Keratinocyte (primary cell): ENCODE measurements at regions not wholly inside any gene's neighbourhood (a gene's known extent, or its start where the extent isn't known, plus 50 kb on each side); places are given as distances from the start of the nearest gene placed in this dataset.

Experiments
- EZH2 ChIP-seq: IDR thresholded peaks from one replicate; pipeline ENCODE4 v1.6.1; 2012; ENCODE audit warnings: inconsistent platforms, mild to moderate bottlenecking, low read length, moderate library complexity
- TF ChIP-seq, protein P1 (sequence below), 3 experiments: IDR thresholded peaks in 1 of 3; conservative IDR thresholded peaks in 1 of 3; optimal IDR thresholded peaks in 1 of 3; 2 replicates in 2 of 3; 3 replicates in 1 of 3; pipeline versions ENCODE3 to v1.5.1; 2011; ENCODE audit warnings: low read length in 3 of 3, mild to moderate bottlenecking in 3 of 3, moderate library complexity in 2 of 3, control low read depth in 1 of 3, inconsistent platforms in 1 of 3; ENCODE audit not compliant: insufficient read depth in 2 of 3; ENCODE audit errors: extremely low read depth in 1 of 3

- TF ChIP-seq, protein P1, sequence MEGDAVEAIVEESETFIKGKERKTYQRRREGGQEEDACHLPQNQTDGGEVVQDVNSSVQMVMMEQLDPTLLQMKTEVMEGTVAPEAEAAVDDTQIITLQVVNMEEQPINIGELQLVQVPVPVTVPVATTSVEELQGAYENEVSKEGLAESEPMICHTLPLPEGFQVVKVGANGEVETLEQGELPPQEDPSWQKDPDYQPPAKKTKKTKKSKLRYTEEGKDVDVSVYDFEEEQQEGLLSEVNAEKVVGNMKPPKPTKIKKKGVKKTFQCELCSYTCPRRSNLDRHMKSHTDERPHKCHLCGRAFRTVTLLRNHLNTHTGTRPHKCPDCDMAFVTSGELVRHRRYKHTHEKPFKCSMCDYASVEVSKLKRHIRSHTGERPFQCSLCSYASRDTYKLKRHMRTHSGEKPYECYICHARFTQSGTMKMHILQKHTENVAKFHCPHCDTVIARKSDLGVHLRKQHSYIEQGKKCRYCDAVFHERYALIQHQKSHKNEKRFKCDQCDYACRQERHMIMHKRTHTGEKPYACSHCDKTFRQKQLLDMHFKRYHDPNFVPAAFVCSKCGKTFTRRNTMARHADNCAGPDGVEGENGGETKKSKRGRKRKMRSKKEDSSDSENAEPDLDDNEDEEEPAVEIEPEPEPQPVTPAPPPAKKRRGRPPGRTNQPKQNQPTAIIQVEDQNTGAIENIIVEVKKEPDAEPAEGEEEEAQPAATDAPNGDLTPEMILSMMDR (optimal IDR thresholded peaks at IDR 0.05 in 1 of 3, IDR thresholded peaks at IDR 0.05 in 1 of 3, conservative IDR thresholded peaks at IDR 0.05 in 1 of 3; ENCODE audit: extremely low read depth in 1 of 3, insufficient read depth in 2 of 3, low read length in 3 of 3), result no peak
- no peak for TF ChIP-seq EZH2
Observed at GRCh38 chr2:56713978-56714377, 530.2 kb downstream of the CCDC85A start.
